Osteocyte (in vitro differentiated cells): ENCODE measurements at regions not wholly inside any gene's neighbourhood (a gene's known extent, or its start where the extent isn't known, plus 50 kb on each side); places are given as distances from the start of the nearest gene placed in this dataset.
"Not testable (repeated sequence)": the region's sequence is repeated elsewhere in the genome, so short reads cannot be mapped to it uniquely, and the experiment has no call there.

ENCODE experiments used
- DNase-seq: peaks from one replicate; pipeline ENCODE4 v3.0.0; 2021; ENCODE audit warnings: mixed read lengths; ENCODE audit not compliant: unreplicated experiment; ENCODE audit errors: extremely low spot score
- H3K27ac Mint-ChIP-seq: one replicate; pipeline ENCODE4 v1.8.0; 2021; ENCODE audit warnings: mild to moderate bottlenecking, mixed read lengths; ENCODE audit not compliant: unreplicated experiment
- H3K27me3 Mint-ChIP-seq: one replicate; pipeline ENCODE4 v1.8.0; 2021; ENCODE audit warnings: mixed read lengths; ENCODE audit not compliant: unreplicated experiment
- H3K36me3 Mint-ChIP-seq: one replicate; pipeline ENCODE4 v1.8.0; 2021; ENCODE audit warnings: mixed read lengths; ENCODE audit not compliant: unreplicated experiment
- H3K4me1 Mint-ChIP-seq: one replicate; pipeline ENCODE4 v1.8.0; 2021; ENCODE audit warnings: mixed read lengths; ENCODE audit not compliant: unreplicated experiment
- H3K4me3 Mint-ChIP-seq: one replicate; pipeline ENCODE4 v1.8.0; 2021; ENCODE audit warnings: mild to moderate bottlenecking, moderate library complexity, mixed read lengths; ENCODE audit not compliant: unreplicated experiment
- H3K9me3 Mint-ChIP-seq: one replicate; pipeline ENCODE4 v1.8.0; 2021; ENCODE audit warnings: mixed read lengths; ENCODE audit not compliant: unreplicated experiment
- CTCF ChIP-seq: fragments of 200-600 bp; sonication (generic); IDR thresholded peaks from 2 replicates; pipeline ENCODE4 v1.5.0; 2021; ENCODE audit warnings: antibody characterized with exemption, mild to moderate bottlenecking, moderate library complexity

GRCh38 chr7:13803134-13803533 is 186.3 kb downstream of the ETV1 start:
- Mint-ChIP-seq H3K27me3 (no peaks in the 10 kb centered on the region), H3K27ac (no peak overlapping the region), H3K4me3 (no peak overlapping the region), H3K4me1 (peaks cover 5% of the 10 kb centered on the region), H3K9me3 (no peaks in the 10 kb centered on the region), H3K36me3 (no peaks in the 10 kb centered on the region)
- TF ChIP-seq CTCF, result no peak
- no peak for DNase-seq

GRCh38 chr7:13806089-13806867 is 183.2 kb downstream of the ETV1 start:
- not testable (repeated sequence) for H3K27me3 Mint-ChIP-seq, H3K27ac Mint-ChIP-seq, H3K9me3 Mint-ChIP-seq, H3K36me3 Mint-ChIP-seq, DNase-seq, H3K4me1 Mint-ChIP-seq
- peak overlapping the region; percentile 54 for H3K4me3 Mint-ChIP-seq

DNA sequence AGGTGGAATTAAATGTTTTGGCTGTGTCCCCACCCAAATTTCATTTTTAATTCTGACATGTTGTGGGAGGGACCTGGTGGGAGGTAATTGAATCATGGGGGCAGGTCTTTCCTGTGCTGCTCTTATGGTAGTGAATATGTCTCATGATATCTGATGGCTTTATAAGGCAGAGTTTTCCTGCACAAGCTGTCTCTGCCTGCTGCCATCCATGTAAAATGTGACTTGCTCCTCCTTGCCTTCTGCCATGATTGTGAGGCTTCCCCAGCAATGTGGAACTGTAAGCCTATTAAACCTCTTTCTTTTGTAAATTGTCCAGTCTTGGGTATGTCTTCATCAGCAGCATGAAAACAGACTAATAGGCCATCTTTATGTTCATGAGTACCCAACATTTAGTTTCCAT is 172.2 kb downstream of the ETV1 start:
- not testable (repeated sequence) for DNase-seq

GRCh38 chr7:13821152-13821787 is 168.2 kb downstream of the ETV1 start:
- TF ChIP-seq CTCF, result no peak
- H3K4me3 Mint-ChIP-seq, result no peak overlapping the region
- H3K9me3 Mint-ChIP-seq, result peaks cover 5% of the 10 kb centered on the region
- no peaks in the 10 kb centered on the region for H3K27me3 Mint-ChIP-seq
- H3K4me1 Mint-ChIP-seq, result no peaks in the 10 kb centered on the region
- no peak overlapping the region for H3K27ac Mint-ChIP-seq
- DNase-seq, result no peak
- no peaks in the 10 kb centered on the region for H3K36me3 Mint-ChIP-seq

More for the DNA sequence above, 172.2 kb downstream of the ETV1 start:
- not testable (repeated sequence) for H3K27ac Mint-ChIP-seq, H3K36me3 Mint-ChIP-seq, H3K27me3 Mint-ChIP-seq, H3K4me1 Mint-ChIP-seq, H3K4me3 Mint-ChIP-seq
- H3K9me3 Mint-ChIP-seq, result peaks cover 13% of the 10 kb centered on the region

- Mint-ChIP-seq H3K36me3 (no peaks in the 10 kb centered on the region), H3K4me1 (no peaks in the 10 kb centered on the region), H3K27ac (no peak overlapping the region), H3K9me3 (peaks cover 1% of the 10 kb centered on the region), H3K27me3 (no peaks in the 10 kb centered on the region), H3K4me3 (no peak overlapping the region)
- DNase-seq, result no peak
- TF ChIP-seq CTCF, result no peak
Observed at GRCh38 chr7:13822678-13823077, 166.8 kb downstream of the ETV1 start.

DNA sequence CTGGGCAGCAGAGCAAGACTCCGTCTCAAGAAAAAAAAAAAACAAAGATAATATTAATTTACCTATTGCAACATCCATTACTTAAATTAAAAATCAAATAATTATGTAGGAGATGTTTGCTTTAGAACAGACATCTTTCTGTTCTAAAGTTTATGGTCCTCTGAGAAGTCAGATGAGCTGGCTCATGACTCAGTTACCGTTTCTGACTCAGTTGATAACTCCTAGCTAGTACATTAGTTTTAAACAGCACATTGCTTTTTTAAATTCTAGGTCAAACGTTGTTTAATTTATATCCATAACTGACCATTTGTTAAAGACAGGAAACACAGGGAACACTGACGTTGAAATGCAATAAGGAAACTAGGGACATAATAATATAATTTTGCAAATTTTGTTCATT is 162.7 kb downstream of the ETV1 start:
- Mint-ChIP-seq H3K4me1 (peaks cover 12% of the 10 kb centered on the region), H3K9me3 (no peaks in the 10 kb centered on the region), H3K27me3 (no peaks in the 10 kb centered on the region), H3K27ac (no peak overlapping the region), H3K36me3 (no peaks in the 10 kb centered on the region), H3K4me3 (no peak overlapping the region)
- no peak for DNase-seq
- no peak for TF ChIP-seq CTCF
